ENCODE measurements at regions not wholly inside any gene's neighbourhood (a gene's known extent, or its start where the extent isn't known, plus 50 kb on each side); places are given as distances from the start of the nearest gene placed in this dataset.
"Not testable (repeated sequence)": the region's sequence is repeated elsewhere in the genome, so short reads cannot be mapped to it uniquely, and the experiment has no call there.

GRCh38 chrX:39791691-39792090, 306.1 kb downstream of the BCOR start:
- H3K27me3 Mint-ChIP-seq: no peaks in the 10 kb centered on the region
- CTCF ChIA-PET: no interaction called here
- no peak for DNase-seq
- POLR2A ChIA-PET: no interaction called here
- H3K4me1 Mint-ChIP-seq: no peaks in the 10 kb centered on the region
- no peak overlapping the region for H3K27ac Mint-ChIP-seq
- no peaks in the 10 kb centered on the region for H3K36me3 Mint-ChIP-seq (ENCODE audit: low read depth)
- TF ChIP-seq CTCF (IDR thresholded peaks at IDR 0.05): no peak
- H3K4me3 Mint-ChIP-seq: no peak overlapping the region
- no peak for ATAC-seq (ENCODE audit: low read depth)
- no peaks in the 10 kb centered on the region for H3K9me3 Mint-ChIP-seq
- intact Hi-C loops (cut with micrococcal nuclease): no loop called here

GRCh38 chrX:39795605-39796004, 302.2 kb downstream of the BCOR start:
- CTCF ChIA-PET: no interaction called here
- H3K4me3 Mint-ChIP-seq: no peak overlapping the region
- TF ChIP-seq CTCF (IDR thresholded peaks at IDR 0.05): no peak

GRCh38 chrX:39796856-39797255, 300.9 kb downstream of the BCOR start:
- no peaks in the 10 kb centered on the region for H3K9me3 Mint-ChIP-seq
- no peaks in the 10 kb centered on the region for H3K4me1 Mint-ChIP-seq
- no peaks in the 10 kb centered on the region for H3K36me3 Mint-ChIP-seq (ENCODE audit: low read depth)
- ChIA-PET POLR2A (no interaction called here), CTCF (no interaction called here)
- no peak overlapping the region for H3K4me3 Mint-ChIP-seq
- intact Hi-C loops (cut with micrococcal nuclease): no loop called here
- no peak for ATAC-seq (ENCODE audit: low read depth)
- no peak overlapping the region for H3K27ac Mint-ChIP-seq
- DNase-seq: no peak
- no peak for TF ChIP-seq CTCF (IDR thresholded peaks at IDR 0.05)
- H3K27me3 Mint-ChIP-seq: no peaks in the 10 kb centered on the region

More at GRCh38 chrX:39795605-39796004, 302.2 kb downstream of the BCOR start:
- no peaks in the 10 kb centered on the region for H3K9me3 Mint-ChIP-seq
- no peaks in the 10 kb centered on the region for H3K36me3 Mint-ChIP-seq (ENCODE audit: low read depth)
- intact Hi-C loops (cut with micrococcal nuclease): no loop called here
- no peaks in the 10 kb centered on the region for H3K4me1 Mint-ChIP-seq
- no peak for DNase-seq
- H3K27me3 Mint-ChIP-seq: no peaks in the 10 kb centered on the region
- H3K27ac Mint-ChIP-seq: no peak overlapping the region
- ATAC-seq (ENCODE audit: low read depth): no peak
- POLR2A ChIA-PET: no interaction called here

GRCh38 chrX:39798488-39798887, 299.3 kb downstream of the BCOR start:
- DNase-seq; ATAC-seq (ENCODE audit: low read depth); H3K27me3 Mint-ChIP-seq; H3K36me3 Mint-ChIP-seq (ENCODE audit: low read depth); CTCF ChIA-PET; intact Hi-C loops (cut with micrococcal nuclease); H3K4me1 Mint-ChIP-seq; H3K9me3 Mint-ChIP-seq; H3K4me3 Mint-ChIP-seq; H3K27ac Mint-ChIP-seq: not testable (repeated sequence)
- POLR2A ChIA-PET: interaction anchor here (0.7 kb wide), 1 partner anchor 714 kb away, joined by 3 read pairs; no protein-coding TSS in a partner anchor

- POLR2A ChIA-PET: no interaction called here
- no peak overlapping the region for H3K4me3 Mint-ChIP-seq
- TF ChIP-seq CTCF (IDR thresholded peaks at IDR 0.05): no peak
- no peak for ATAC-seq (ENCODE audit: low read depth)
- no peaks in the 10 kb centered on the region for H3K36me3 Mint-ChIP-seq (ENCODE audit: low read depth)
- H3K4me1 Mint-ChIP-seq: no peaks in the 10 kb centered on the region
- no peaks in the 10 kb centered on the region for H3K9me3 Mint-ChIP-seq
- intact Hi-C loops (cut with micrococcal nuclease): no loop called here
- DNase-seq: no peak
- no peak overlapping the region for H3K27ac Mint-ChIP-seq
- CTCF ChIA-PET: no interaction called here
- no peaks in the 10 kb centered on the region for H3K27me3 Mint-ChIP-seq
Measured at GRCh38 chrX:39802354-39802753, 295.4 kb downstream of the BCOR start.

- H3K27ac Mint-ChIP-seq: no peak overlapping the region
- TF ChIP-seq CTCF (IDR thresholded peaks at IDR 0.05): no peak
- H3K4me3 Mint-ChIP-seq: no peak overlapping the region
- H3K9me3 Mint-ChIP-seq: no peaks in the 10 kb centered on the region
- H3K27me3 Mint-ChIP-seq: no peaks in the 10 kb centered on the region
- no peaks in the 10 kb centered on the region for H3K4me1 Mint-ChIP-seq
- no peak for ATAC-seq (ENCODE audit: low read depth)
- ChIA-PET POLR2A (no interaction called here), CTCF (no interaction called here)
- no peak for DNase-seq
- intact Hi-C loops (cut with micrococcal nuclease): no loop called here
- H3K36me3 Mint-ChIP-seq (ENCODE audit: low read depth): no peaks in the 10 kb centered on the region
Measured at GRCh38 chrX:39802908-39803307, 294.9 kb downstream of the BCOR start.
